ENCODE measurements at regions not wholly inside any gene's neighbourhood (a gene's known extent, or its start where the extent isn't known, plus 50 kb on each side); places are given as distances from the start of the nearest gene placed in this dataset.

GRCh38 chr7:131889572-131890150 lies 333.2 kb upstream of the PODXL start:
- H3K79me2 ChIP-seq (ENCODE audit: control insufficient read depth, insufficient read depth, low read length): no peaks in the 10 kb centered on the region
- H3K9me3 ChIP-seq (ENCODE audit: control extremely low read depth in 1 of 3, control insufficient read depth in 2 of 3, insufficient read depth in 1 of 3, low read length in 2 of 3): peaks cover 0 to 11% (median 10%) of the 10 kb centered on the region in 3 donors
- H3K27ac ChIP-seq (ENCODE audit: low read length in 2 of 2): no peak overlapping the region
- H3K36me3 ChIP-seq (replicated peaks in 1 of 2; ENCODE audit: control extremely low read depth in 1 of 2, control insufficient read depth in 1 of 2, extremely low read depth in 1 of 2, insufficient read depth in 2 of 2, low read length in 1 of 2): no peaks in the 10 kb centered on the region
- no peak for TF ChIP-seq EZH2 (IDR thresholded peaks at IDR 0.05; ENCODE audit: borderline replicate concordance, insufficient read depth, low read depth, low read length, poor library complexity, severe bottlenecking)
- TF ChIP-seq CTCF (IDR thresholded peaks at IDR 0.05): no peak
- intact Hi-C loops (cut with micrococcal nuclease): no loop called here
- H3K27ac Mint-ChIP-seq: no peak overlapping the region
- H2AFZ ChIP-seq (ENCODE audit: insufficient read depth, low read depth, low read length, poor library complexity, severe bottlenecking): no peak overlapping the region
- peaks cover 0 to 7% (median 1%) of the 10 kb centered on the region in 4 experiments for H3K27me3 ChIP-seq (replicated peaks in 1 of 4; ENCODE audit: control extremely low read depth in 1 of 4, control insufficient read depth in 3 of 4, insufficient read depth in 4 of 4, low read length in 3 of 4)
- no peaks in the 10 kb centered on the region for H4K20me1 ChIP-seq (ENCODE audit: control insufficient read depth, insufficient read depth, low read length, poor library complexity, severe bottlenecking)
- H3K9me3 Mint-ChIP-seq (ENCODE audit: insufficient read depth): peaks cover 15% of the 10 kb centered on the region
- WGBS (ENCODE audit: insufficient coverage): 86% methylated on average over 3 of the region's 4 CpGs
- POLR2A ChIA-PET: no interaction called here
- H3K4me1 Mint-ChIP-seq: no peaks in the 10 kb centered on the region
- no peak overlapping the region for H3K9ac ChIP-seq (ENCODE audit: low read length)
- H3K4me3 ChIP-seq (ENCODE audit: control extremely low read depth in 1 of 5, extremely low read depth in 1 of 5, insufficient read depth in 1 of 5, low read depth in 2 of 5, low read length in 4 of 5): no peak overlapping the region
- DNase-seq: no peak
- no peak overlapping the region for H3K4me2 ChIP-seq (replicated peaks; ENCODE audit: low read depth, low read length, poor library complexity, severe bottlenecking)
- H3K27me3 Mint-ChIP-seq: peaks cover 11% of the 10 kb centered on the region
- H3K4me1 ChIP-seq (ENCODE audit: control insufficient read depth in 2 of 2, insufficient read depth in 2 of 2, low read length in 2 of 2): no peaks in the 10 kb centered on the region
- H3K4me3 Mint-ChIP-seq: no peak overlapping the region
- no peak for ATAC-seq (ENCODE audit: low read depth)
- CTCF ChIA-PET: no interaction called here

- Mint-ChIP-seq H3K4me1 (no peaks in the 10 kb centered on the region), H3K27ac (no peak overlapping the region), H3K4me3 (no peak overlapping the region), H3K27me3 (no peaks in the 10 kb centered on the region), H3K9me3 (ENCODE audit: insufficient read depth) (peaks cover 15% of the 10 kb centered on the region)
- no peaks in the 10 kb centered on the region for H3K4me1 ChIP-seq (ENCODE audit: control insufficient read depth in 2 of 2, insufficient read depth in 2 of 2, low read length in 2 of 2)
- no peaks in the 10 kb centered on the region for H4K20me1 ChIP-seq (ENCODE audit: control insufficient read depth, insufficient read depth, low read length, poor library complexity, severe bottlenecking)
- H3K9ac ChIP-seq (ENCODE audit: low read length): no peak overlapping the region
- no peak overlapping the region for H3K27ac ChIP-seq (ENCODE audit: low read length in 2 of 2)
- no peak for ATAC-seq (ENCODE audit: low read depth)
- TF ChIP-seq EZH2 (IDR thresholded peaks at IDR 0.05; ENCODE audit: borderline replicate concordance, insufficient read depth, low read depth, low read length, poor library complexity, severe bottlenecking) (no peak), CTCF (IDR thresholded peaks at IDR 0.05) (no peak)
- WGBS (ENCODE audit: insufficient coverage): 75% methylated on average over 2 of the region's 2 CpGs
- ChIA-PET POLR2A (no interaction called here), CTCF (no interaction called here)
- DNase-seq: no peak
- peaks cover 0 to 15% (median 10%) of the 10 kb centered on the region in 3 donors for H3K9me3 ChIP-seq (ENCODE audit: control extremely low read depth in 1 of 3, control insufficient read depth in 2 of 3, insufficient read depth in 1 of 3, low read length in 2 of 3)
- intact Hi-C loops (cut with micrococcal nuclease): no loop called here
- H3K79me2 ChIP-seq (ENCODE audit: control insufficient read depth, insufficient read depth, low read length): no peaks in the 10 kb centered on the region
- no peaks in the 10 kb centered on the region for H3K36me3 ChIP-seq (replicated peaks in 1 of 2; ENCODE audit: control extremely low read depth in 1 of 2, control insufficient read depth in 1 of 2, extremely low read depth in 1 of 2, insufficient read depth in 2 of 2, low read length in 1 of 2)
- no peak overlapping the region for H2AFZ ChIP-seq (ENCODE audit: insufficient read depth, low read depth, low read length, poor library complexity, severe bottlenecking)
- H3K4me3 ChIP-seq (ENCODE audit: control extremely low read depth in 1 of 5, extremely low read depth in 1 of 5, insufficient read depth in 1 of 5, low read depth in 2 of 5, low read length in 4 of 5): no peak overlapping the region
- H3K4me2 ChIP-seq (replicated peaks; ENCODE audit: low read depth, low read length, poor library complexity, severe bottlenecking): no peak overlapping the region
- H3K27me3 ChIP-seq (replicated peaks in 1 of 4; ENCODE audit: control extremely low read depth in 1 of 4, control insufficient read depth in 3 of 4, insufficient read depth in 4 of 4, low read length in 3 of 4): no peaks in the 10 kb centered on the region
These were observed 327.3 kb upstream of the PODXL start for GRCh38 chr7:131883769-131884168.
